ENCODE measurements at regions not wholly inside any gene's neighbourhood (a gene's known extent, or its start where the extent isn't known, plus 50 kb on each side); places are given as distances from the start of the nearest gene placed in this dataset.

GRCh38 chr2:18380321-18380720 is 180.1 kb downstream of the RDH14 start:
- no peak for DNase-seq

GRCh38 chr2:18379870-18380269 is 180.6 kb downstream of the RDH14 start:
- DNase-seq, result no peak

- peak in 18 of 51 donors; percentile 0 to 40 (median 2) for DNase-seq
Measured at GRCh38 chr2:18378020-18378653, 182.3 kb downstream of the RDH14 start.

- no peak for DNase-seq
Measured at GRCh38 chr2:18376936-18377335, 183.5 kb downstream of the RDH14 start.

- no peak for DNase-seq
Measured at GRCh38 chr2:18373664-18374063, 186.8 kb downstream of the RDH14 start.

GRCh38 chr2:18373081-18373480 is 187.4 kb downstream of the RDH14 start:
- no peak for DNase-seq

GRCh38 chr2:18372641-18373040 is 187.8 kb downstream of the RDH14 start:
- DNase-seq, result no peak

- DNase-seq, result no peak
Measured at GRCh38 chr2:18369760-18370159, 190.7 kb downstream of the RDH14 start.

- no peak for DNase-seq
Measured at GRCh38 chr2:18368008-18368407, 192.4 kb downstream of the RDH14 start.

GRCh38 chr2:18365342-18365741 is 195.1 kb downstream of the RDH14 start:
- no peak for DNase-seq

GRCh38 chr2:18363348-18363747 is 197.1 kb downstream of the RDH14 start:
- DNase-seq, result no peak

- no peak for DNase-seq
Measured at GRCh38 chr2:18362696-18363095, 197.8 kb downstream of the RDH14 start.

- no peak for DNase-seq
Measured at GRCh38 chr2:18357537-18357936, 202.9 kb downstream of the RDH14 start.

- DNase-seq, result no peak
Measured at GRCh38 chr2:18356676-18357075, 203.8 kb downstream of the RDH14 start.

- no peak for DNase-seq
Measured at GRCh38 chr2:18349421-18349820, 211.0 kb downstream of the RDH14 start.

GRCh38 chr2:18346874-18347273 is 213.6 kb downstream of the RDH14 start:
- no peak for DNase-seq

- no peak for DNase-seq
Measured at GRCh38 chr2:18346344-18346743, 214.1 kb downstream of the RDH14 start.

GRCh38 chr2:18345848-18346247 is 214.6 kb downstream of the RDH14 start:
- no peak for DNase-seq

GRCh38 chr2:18342901-18343300 is 217.6 kb downstream of the RDH14 start:
- DNase-seq, result no peak

- DNase-seq, result no peak
Measured at GRCh38 chr2:18339326-18339725, 221.1 kb downstream of the RDH14 start.

- DNase-seq, result no peak
Measured at GRCh38 chr2:18336975-18337374, 223.5 kb downstream of the RDH14 start.

GRCh38 chr2:18332477-18332876 is 228.0 kb downstream of the RDH14 start:
- DNase-seq, result no peak

GRCh38 chr2:18325118-18325517 is 235.3 kb downstream of the RDH14 start:
- no peak for DNase-seq

GRCh38 chr2:18319987-18320386 is 240.5 kb downstream of the RDH14 start:
- DNase-seq, result no peak
